Non-pigmented ciliary epithelial cell (primary cell): ENCODE measurements at regions not wholly inside any gene's neighbourhood (a gene's known extent, or its start where the extent isn't known, plus 50 kb on each side); places are given as distances from the start of the nearest gene placed in this dataset.

Experiments
- DNase-seq: peaks from one replicate; pipeline ENCODE4 v3.0.0-alpha.2; 2010; ENCODE audit warnings: low read depth

- no peak for DNase-seq
These were observed 111.7 kb downstream of the ZNF280B start for GRCh38 chr22:22396741-22397291.

DNA sequence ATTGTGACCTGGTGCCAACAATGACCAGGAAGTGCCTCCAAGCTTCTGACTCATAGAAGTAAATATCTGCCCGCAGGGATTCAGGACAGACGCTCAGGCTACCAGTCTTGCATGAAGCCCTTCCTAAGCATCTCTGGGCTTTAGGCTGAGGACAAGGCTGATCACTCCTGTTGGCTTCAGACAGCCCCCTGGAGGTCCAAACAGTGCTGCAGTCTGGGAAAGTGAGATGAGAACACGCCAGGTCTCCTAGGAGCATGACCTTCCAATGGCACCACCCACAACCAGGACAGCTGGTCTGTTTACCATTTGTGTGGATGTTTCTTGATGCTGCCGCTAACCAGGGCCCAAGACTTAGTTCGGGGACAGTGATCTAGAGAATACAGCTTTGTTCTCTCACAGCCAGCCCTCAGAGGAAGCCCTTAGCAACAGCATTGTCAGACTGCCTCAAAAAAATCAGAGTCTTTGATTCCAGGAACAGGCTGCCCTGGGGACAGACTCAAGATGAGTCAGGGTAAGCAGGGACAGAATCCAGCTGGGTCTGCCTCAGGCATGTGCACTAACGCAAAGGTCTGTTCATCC lies 111.2 kb downstream of the ZNF280B start:
- no peak for DNase-seq

- no peak for DNase-seq
These were observed 110.5 kb downstream of the ZNF280B start for GRCh38 chr22:22397875-22398524.

DNA sequence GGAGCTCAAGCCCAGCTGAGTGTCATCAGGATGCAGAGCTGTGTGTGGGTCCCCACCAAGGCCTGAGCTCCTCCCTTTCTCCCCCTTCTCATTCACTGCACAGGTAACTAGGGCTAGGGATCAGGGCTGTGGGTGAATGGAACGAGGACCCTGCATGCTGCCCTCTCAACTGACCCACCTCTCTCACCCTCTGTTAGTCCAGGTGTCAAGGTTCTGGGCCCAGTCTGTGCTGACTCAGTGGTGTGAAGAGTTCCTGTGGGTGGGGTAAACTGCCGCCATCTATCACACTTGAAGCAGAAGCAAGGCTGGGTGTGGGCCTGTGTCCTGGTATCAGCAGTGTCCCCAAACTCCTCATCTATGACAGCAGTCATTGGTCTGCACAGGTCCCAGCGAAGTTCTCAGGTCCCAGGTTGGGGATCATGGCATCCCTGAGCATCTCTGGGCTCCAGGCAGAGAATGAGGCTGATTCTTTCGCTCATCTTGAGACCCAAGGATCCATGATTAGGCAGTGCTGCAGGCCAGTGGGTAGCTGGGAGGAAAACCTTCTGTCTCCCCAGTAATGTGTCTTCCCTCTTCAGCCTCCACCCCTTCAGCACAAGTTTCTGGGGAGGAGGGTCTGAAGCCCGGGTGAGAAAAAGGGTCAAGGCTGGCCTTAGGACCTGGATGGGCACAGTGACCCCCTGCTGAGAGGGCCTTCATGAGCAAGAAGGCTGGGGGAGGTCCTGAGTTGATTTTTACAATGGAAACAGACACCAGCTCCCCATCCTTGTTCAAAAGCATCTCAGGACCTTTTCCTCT lies 109.8 kb downstream of the ZNF280B start:
- no peak for DNase-seq

DNA sequence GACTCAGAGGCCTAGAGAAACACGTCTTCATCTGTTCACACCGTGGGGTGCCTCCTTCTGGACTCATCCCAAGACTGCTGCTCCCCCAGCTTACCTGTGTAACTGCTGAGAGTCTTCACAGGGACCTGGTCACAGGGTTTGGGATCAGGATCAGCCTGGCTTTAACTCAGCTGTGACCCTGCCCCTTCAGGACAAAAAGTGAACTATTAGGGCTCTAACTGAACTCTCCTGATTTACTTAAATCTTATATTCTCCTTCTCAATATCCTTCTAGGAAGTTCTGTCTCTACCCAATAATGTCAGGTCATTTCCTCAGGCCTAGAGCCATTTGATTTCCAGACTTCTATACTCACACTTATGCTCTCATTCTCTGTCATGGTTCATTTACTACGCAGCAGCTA lies 108.4 kb downstream of the ZNF280B start:
- DNase-seq, result no peak

- DNase-seq, result no peak
These were observed 107.6 kb downstream of the ZNF280B start for GRCh38 chr22:22400964-22401363.

GRCh38 chr22:22401381-22401780 lies 107.2 kb downstream of the ZNF280B start:
- DNase-seq, result no peak

GRCh38 chr22:22403306-22403705 lies 105.2 kb downstream of the ZNF280B start:
- DNase-seq, result no peak

DNA sequence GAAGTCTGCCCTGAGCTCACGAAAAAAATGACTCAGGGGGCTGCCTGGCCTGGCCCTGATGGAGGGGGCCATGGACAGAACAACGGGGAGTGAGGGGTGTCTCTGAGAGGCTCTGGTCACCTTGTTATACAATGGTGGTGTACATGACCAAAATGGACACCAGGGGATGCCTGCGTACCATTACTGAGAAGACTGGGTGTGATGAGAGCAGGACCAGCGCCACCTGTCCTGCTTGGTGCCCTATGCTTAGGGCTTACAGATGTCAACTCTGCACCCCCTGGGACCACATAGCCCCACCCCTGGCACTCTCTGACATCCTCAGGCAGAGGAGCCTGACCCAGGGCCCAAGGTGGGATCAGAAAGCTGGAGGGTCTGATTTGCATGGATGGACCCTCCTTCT lies 104.8 kb downstream of the ZNF280B start:
- no peak for DNase-seq

GRCh38 chr22:22404598-22405284 lies 103.8 kb downstream of the ZNF280B start:
- no peak for DNase-seq

DNA sequence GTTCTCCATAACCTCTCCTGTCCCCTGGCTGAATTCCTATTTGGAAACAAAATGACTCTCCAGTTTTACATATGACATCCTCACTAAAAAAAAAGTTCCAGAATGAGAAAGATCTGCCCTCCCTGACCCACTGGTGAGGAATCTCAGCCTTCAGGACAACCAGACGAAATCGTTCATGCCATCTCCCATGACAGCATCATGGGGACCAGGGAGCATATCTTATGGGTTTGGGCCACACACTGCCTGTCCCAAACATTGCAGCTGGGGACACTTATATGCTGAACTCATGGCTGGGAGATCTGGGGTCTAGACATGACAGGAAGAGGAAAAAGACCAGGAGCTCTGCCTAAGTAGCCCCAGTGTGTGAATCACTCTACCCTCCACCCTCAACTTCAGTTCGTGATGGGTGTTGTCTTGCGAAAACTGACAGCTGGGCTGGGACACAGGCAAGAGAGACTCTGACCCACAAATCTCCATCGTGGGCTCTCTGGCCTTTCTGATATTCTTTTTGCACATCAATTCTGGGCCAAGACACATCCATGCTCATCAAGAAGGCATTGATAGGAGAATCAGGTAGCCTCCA lies 102.0 kb downstream of the ZNF280B start:
- no peak for DNase-seq

DNA sequence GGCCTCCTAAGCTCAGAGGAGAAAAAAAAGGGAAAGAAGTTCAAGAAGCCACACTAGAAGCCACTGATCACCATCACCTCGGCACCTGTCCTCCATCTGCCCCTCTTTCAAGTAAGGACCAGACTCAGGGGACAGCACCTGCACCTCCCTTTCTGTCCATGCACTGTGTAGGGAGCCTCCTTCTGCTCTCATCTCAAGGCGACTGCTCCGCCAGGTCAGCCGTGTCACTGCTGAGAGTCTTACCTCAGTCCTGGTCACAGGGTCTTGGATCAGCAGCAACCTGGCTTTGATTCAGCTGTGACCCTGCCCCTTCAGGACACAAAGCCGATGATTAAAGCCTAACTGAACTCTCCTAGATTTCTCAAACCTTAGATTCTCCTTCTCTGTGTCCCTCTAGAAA lies 101.5 kb downstream of the ZNF280B start:
- no peak for DNase-seq

DNA sequence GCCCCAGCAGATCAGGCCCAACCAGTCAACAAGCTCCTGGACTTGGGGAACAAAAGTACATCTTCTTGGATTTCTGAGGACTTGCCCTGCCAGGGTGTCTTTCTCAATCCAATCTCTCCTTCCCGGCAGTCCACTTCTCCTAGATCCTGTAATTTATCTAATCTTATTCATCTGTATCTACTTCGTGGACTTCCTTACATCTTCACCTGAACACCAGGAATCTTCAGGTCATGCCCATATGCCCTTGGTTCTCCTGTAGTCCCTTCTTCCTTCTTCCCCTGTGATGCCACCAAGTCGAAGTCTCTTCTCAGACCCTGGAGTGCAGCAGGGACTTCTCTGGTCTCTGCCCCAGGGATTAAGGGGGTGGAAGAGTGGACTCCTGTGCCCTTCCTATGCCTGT lies 100.3 kb downstream of the ZNF280B start:
- no peak for DNase-seq

- no peak for DNase-seq
These were observed 99.5 kb downstream of the ZNF280B start for GRCh38 chr22:22408731-22409696.

DNA sequence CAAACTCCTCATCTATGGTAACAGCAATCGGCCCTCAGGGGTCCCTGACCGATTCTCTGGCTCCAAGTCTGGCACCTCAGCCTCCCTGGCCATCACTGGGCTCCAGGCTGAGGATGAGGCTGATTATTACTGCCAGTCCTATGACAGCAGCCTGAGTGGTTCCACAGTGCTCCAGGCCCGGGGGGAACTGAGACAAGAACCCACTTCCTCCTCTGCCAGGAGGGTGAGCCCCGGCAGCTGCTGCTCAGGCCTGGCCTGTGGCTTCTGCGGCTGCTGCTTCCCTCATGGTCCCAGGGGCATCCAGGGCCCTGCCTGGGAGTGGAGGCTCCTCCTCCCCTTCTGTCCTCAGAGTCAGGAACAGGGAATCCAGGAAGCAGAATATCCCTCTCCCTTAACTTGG lies 98.4 kb downstream of the ZNF280B start:
- no peak for DNase-seq

DNA sequence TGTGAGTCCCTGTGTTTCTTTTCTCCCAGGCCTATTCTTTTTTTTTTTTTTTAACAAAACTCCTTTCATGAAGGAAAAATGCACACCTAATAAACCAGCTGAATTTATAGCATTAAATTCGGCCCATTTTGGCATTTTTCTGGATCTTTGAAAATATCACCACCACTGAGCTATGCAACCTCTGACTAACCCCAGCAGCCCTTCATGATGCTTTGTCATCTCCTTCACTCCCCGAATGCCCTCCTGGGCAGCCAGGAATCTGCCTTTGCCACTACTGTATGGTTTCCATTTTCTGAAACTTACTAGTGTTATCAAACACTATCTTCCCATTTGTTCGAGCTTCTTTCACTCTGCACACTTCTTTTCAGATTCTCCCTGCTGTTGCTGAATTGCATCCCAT lies 97.9 kb downstream of the ZNF280B start:
- DNase-seq, result no peak

DNA sequence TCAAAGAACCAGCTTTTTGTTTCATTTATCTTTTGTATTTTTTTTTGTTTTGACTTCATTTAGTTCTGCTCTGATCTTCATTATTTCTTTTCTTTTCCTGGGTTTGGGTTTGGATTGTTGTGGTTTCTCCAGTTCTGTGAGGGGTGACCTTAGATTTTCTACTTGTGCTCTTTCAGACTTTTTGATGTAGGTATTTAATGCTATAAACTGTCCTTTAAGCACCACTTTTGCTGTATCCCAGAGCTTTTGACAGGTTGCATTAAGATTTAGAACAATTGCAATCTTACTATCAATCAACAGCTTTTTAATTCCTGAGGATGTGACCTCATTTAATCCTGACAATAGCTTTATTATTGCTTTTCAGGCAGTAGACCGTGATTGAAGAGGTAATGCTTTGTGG lies 94.3 kb downstream of the ZNF280B start:
- DNase-seq, result no peak

GRCh38 chr22:22417495-22418162 lies 90.9 kb downstream of the ZNF280B start:
- no peak for DNase-seq

DNA sequence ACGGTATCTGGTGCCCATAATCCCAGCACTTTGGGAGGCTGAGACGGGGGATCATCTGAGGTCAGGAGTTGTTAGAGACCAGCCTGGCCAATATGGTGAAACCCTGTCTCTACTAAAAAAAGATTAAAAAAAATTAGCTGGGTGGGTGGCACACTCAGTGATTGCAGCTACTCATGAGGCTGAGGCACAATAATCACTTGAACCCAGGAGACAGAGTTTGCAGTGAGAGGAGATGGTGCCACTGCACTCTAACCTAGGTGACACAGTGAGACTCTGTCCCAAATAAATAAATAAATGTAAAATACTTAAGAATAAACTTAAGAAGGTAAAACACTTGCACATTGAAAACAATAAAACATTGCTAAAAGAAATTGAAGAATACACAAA lies 90.4 kb downstream of the ZNF280B start:
- no peak for DNase-seq

GRCh38 chr22:22418957-22419356 lies 89.6 kb downstream of the ZNF280B start:
- no peak for DNase-seq
